AG09309 (cell line): ENCODE measurements at regions not wholly inside any gene's neighbourhood (a gene's known extent, or its start where the extent isn't known, plus 50 kb on each side); places are given as distances from the start of the nearest gene placed in this dataset.
"Not testable (repeated sequence)": the region's sequence is repeated elsewhere in the genome, so short reads cannot be mapped to it uniquely, and the experiment has no call there.

Experiments used
- DNase-seq: peaks from one replicate; pipeline ENCODE4 v3.0.0-alpha.2; 2010; ENCODE audit warnings: low read depth
- H3K4me3 ChIP-seq: 2 replicates; pipeline ENCODE4 v1.5.1; 2011; ENCODE audit warnings: mild to moderate bottlenecking, low read depth, low read length, moderate library complexity; ENCODE audit not compliant: control insufficient read depth
- CTCF ChIP-seq: IDR thresholded peaks from 2 replicates; pipeline ENCODE4 v1.5.1; 2011; ENCODE audit warnings: mild to moderate bottlenecking, low read depth, low read length, inconsistent platforms; ENCODE audit not compliant: insufficient read depth, control insufficient read depth; ENCODE audit errors: missing control alignments

- TF ChIP-seq CTCF: no peak
- H3K4me3 ChIP-seq: no peak overlapping the region
- no peak for DNase-seq
Measured at GRCh38 chr5:126677121-126677520, 76.4 kb downstream of the PHAX start.

- peak; percentile 85 for DNase-seq
- TF ChIP-seq CTCF: no peak
- H3K4me3 ChIP-seq: no peak overlapping the region
Measured at GRCh38 chr5:126680191-126680817, 79.6 kb downstream of the PHAX start.

- H3K4me3 ChIP-seq, DNase-seq: not testable (repeated sequence)
Measured at GRCh38 chr5:126681314-126681713, 80.6 kb downstream of the PHAX start.

GRCh38 chr5:126681970-126682369 is 81.2 kb downstream of the PHAX start:
- no peak for DNase-seq
- no peak overlapping the region for H3K4me3 ChIP-seq
- no peak for TF ChIP-seq CTCF

- TF ChIP-seq CTCF: no peak
- no peak for DNase-seq
Measured at GRCh38 chr5:126682856-126683255, 82.1 kb downstream of the PHAX start.

GRCh38 chr5:126683912-126684311 is 83.2 kb downstream of the PHAX start:
- no peak for TF ChIP-seq CTCF
- no peak for DNase-seq

More at GRCh38 chr5:126682856-126683255, 82.1 kb downstream of the PHAX start:
- no peak overlapping the region for H3K4me3 ChIP-seq

GRCh38 chr5:126684656-126685442 is 84.1 kb downstream of the PHAX start:
- H3K4me3 ChIP-seq, DNase-seq: not testable (repeated sequence)

More at GRCh38 chr5:126683912-126684311, 83.2 kb downstream of the PHAX start:
- H3K4me3 ChIP-seq: no peak overlapping the region
